B cell (primary cell): ENCODE measurements at regions not wholly inside any gene's neighbourhood (a gene's known extent, or its start where the extent isn't known, plus 50 kb on each side); places are given as distances from the start of the nearest gene placed in this dataset.

Source experiments
- ATAC-seq: fragments of 200-7000 bp; cut with Tn5 transposase; one replicate; pipeline ENCODE4 v1.10.0; 2021; ENCODE audit warnings: low read depth, mild to moderate bottlenecking, moderate number of reproducible peaks, moderate library complexity
- CTCF ChIA-PET: fragments of 350-600 bp; sonication (Branson Sonifier 250); formaldehyde crosslinking; loops from one replicate; lab custom pipeline; 2021; ENCODE audit warnings: antibody characterized with exemption, inconsistent platforms; lab: Charles Lee
- POLR2A ChIA-PET: fragments of 350-600 bp; sonication (Branson Sonifier 250); formaldehyde crosslinking; loops from one replicate; lab custom pipeline; 2021; ENCODE audit warnings: antibody characterized with exemption; lab: Charles Lee
- DNase-seq: peaks from one replicate; pipeline ENCODE4 v3.0.0; 2013
- H2AFZ ChIP-seq: 2 replicates; pipeline ENCODE4 v1.6.1; 2012; ENCODE audit warnings: mild to moderate bottlenecking, low read depth, low read length; ENCODE audit not compliant: insufficient read depth, poor library complexity, severe bottlenecking
- H3K27ac ChIP-seq, 2 donors: 1 replicate in 1 of 2; 2 replicates in 1 of 2; pipeline ENCODE4 v1.5.1; 2012 to 2013; ENCODE audit warnings: low read length in 2 of 2, mild to moderate bottlenecking in 2 of 2, moderate library complexity in 1 of 2
- H3K27me3 ChIP-seq, 4 experiments: fragments of 200-600 bp in 1 of 4; sonication (generic) in 1 of 4; replicated peaks in 1 of 4; 1 replicate in 2 of 4; 2 replicates in 2 of 4; pipeline versions ENCODE4 v1.6.1 to v1.7.0; 2013 to 2016; ENCODE audit warnings: low read length in 3 of 4, mild to moderate bottlenecking in 2 of 4, mixed read lengths in 1 of 4, moderate library complexity in 1 of 4; ENCODE audit not compliant: insufficient read depth in 4 of 4, control insufficient read depth in 3 of 4; ENCODE audit errors: control extremely low read depth in 1 of 4
- H3K36me3 ChIP-seq, 2 experiments: replicated peaks in 1 of 2; 1 replicate in 1 of 2; 2 replicates in 1 of 2; pipeline versions ENCODE4 v1.6.1 to v1.7.1; 2013; ENCODE audit warnings: low read length in 1 of 2; ENCODE audit not compliant: insufficient read depth in 2 of 2, control insufficient read depth in 1 of 2; ENCODE audit errors: control extremely low read depth in 1 of 2, extremely low read depth in 1 of 2
- H3K4me1 ChIP-seq, 2 donors: fragments of 200-600 bp in 1 of 2; sonication (generic) in 1 of 2; 1 replicate in 1 of 2; 2 replicates in 1 of 2; pipeline versions ENCODE4 v1.5.1 to v1.6.1; 2013 to 2017; ENCODE audit warnings: low read length in 2 of 2; ENCODE audit not compliant: control insufficient read depth in 2 of 2, insufficient read depth in 2 of 2
- H3K4me2 ChIP-seq: replicated peaks from 2 replicates; pipeline ENCODE3; 2012; ENCODE audit warnings: mild to moderate bottlenecking, low read depth, low read length; ENCODE audit not compliant: poor library complexity, severe bottlenecking
- H3K4me3 ChIP-seq, 5 experiments: fragments of 200-600 bp in 1 of 5; sonication (generic) in 1 of 5; 1 replicate in 3 of 5; 2 replicates in 2 of 5; pipeline versions ENCODE4 v1.5.1 to v1.7.0; 2011 to 2016; ENCODE audit warnings: low read length in 4 of 5, mild to moderate bottlenecking in 4 of 5, low read depth in 2 of 5, control low read depth in 1 of 5, moderate library complexity in 1 of 5; ENCODE audit not compliant: insufficient read depth in 1 of 5; ENCODE audit errors: control extremely low read depth in 1 of 5, extremely low read depth in 1 of 5
- H3K79me2 ChIP-seq: fragments of 200-600 bp; sonication (generic); one replicate; pipeline ENCODE4 v1.6.0; 2016; ENCODE audit warnings: low read length; ENCODE audit not compliant: control insufficient read depth, insufficient read depth
- H3K9ac ChIP-seq: fragments of 200-600 bp; sonication (generic); 2 replicates; pipeline ENCODE4 v1.6.1; 2017; ENCODE audit warnings: mild to moderate bottlenecking, low read length, moderate library complexity
- H3K9me3 ChIP-seq, 3 donors: one replicate each; pipeline versions ENCODE4 v1.6.1 to v1.7.1; 2013; ENCODE audit warnings: low read length in 2 of 3; ENCODE audit not compliant: control insufficient read depth in 2 of 3, insufficient read depth in 1 of 3; ENCODE audit errors: control extremely low read depth in 1 of 3
- H4K20me1 ChIP-seq: 2 replicates; pipeline ENCODE4 v1.6.0; 2012; ENCODE audit warnings: mild to moderate bottlenecking, low read length; ENCODE audit not compliant: insufficient read depth, control insufficient read depth, poor library complexity, severe bottlenecking
- H3K27ac Mint-ChIP-seq: one replicate; pipeline ENCODE4 v1.8.0; 2021; ENCODE audit warnings: mixed read lengths
- H3K27me3 Mint-ChIP-seq: one replicate; pipeline ENCODE4 v1.8.0; 2021; ENCODE audit warnings: mixed read lengths
- H3K4me1 Mint-ChIP-seq: one replicate; pipeline ENCODE4 v1.8.0; 2021; ENCODE audit warnings: mixed read lengths
- H3K4me3 Mint-ChIP-seq: one replicate; pipeline ENCODE4 v1.8.0; 2021; ENCODE audit warnings: mixed read lengths
- H3K9me3 Mint-ChIP-seq: one replicate; pipeline ENCODE4 v1.8.0; 2022; ENCODE audit warnings: mixed read lengths; ENCODE audit not compliant: insufficient read depth
- CTCF ChIP-seq: fragments of 200-600 bp; IDR thresholded peaks from one replicate; pipeline ENCODE4 v1.8.0; 2022; ENCODE audit warnings: antibody characterized with exemption, mild to moderate bottlenecking
- EZH2 ChIP-seq: IDR thresholded peaks from 2 replicates; pipeline ENCODE4 v1.6.1; 2012; ENCODE audit warnings: borderline replicate concordance, low read depth, mild to moderate bottlenecking, moderate library complexity, low read length; ENCODE audit not compliant: insufficient read depth, poor library complexity, severe bottlenecking
- WGBS: methylation state at CpG from one replicate; pipeline ENCODE4 v1.1.5; 2013; ENCODE audit warnings: missing lambda C conversion rate; ENCODE audit not compliant: insufficient coverage; 5-methylcytosine and 5-hydroxymethylcytosine counted together
- intact Hi-C: fragments of 100-400 bp; cut with micrococcal nuclease; formaldehyde crosslinking; loops from one replicate; pipeline ENCODE4 v1.10.0; 2022

- intact Hi-C loops = no loop called here
- no peak for ATAC-seq
- no peak overlapping the region for H3K9ac ChIP-seq
- no peak for TF ChIP-seq CTCF
- no peak for TF ChIP-seq EZH2
- POLR2A ChIA-PET = no interaction called here
- no peaks in the 10 kb centered on the region for H3K79me2 ChIP-seq
- H3K27ac ChIP-seq = no peak overlapping the region
- peaks cover 0 to 34% (median 11%) of the 10 kb centered on the region in 4 experiments for H3K27me3 ChIP-seq
- peaks cover 0 to 3% of the 10 kb centered on the region in 2 donors for H3K4me1 ChIP-seq
- Mint-ChIP-seq H3K27ac (no peak overlapping the region), H3K4me1 (peaks cover 8% of the 10 kb centered on the region), H3K27me3 (peaks cover 52% of the 10 kb centered on the region), H3K9me3 (peaks cover 3% of the 10 kb centered on the region), H3K4me3 (no peak overlapping the region)
- WGBS = 61% methylated on average over 6 of the region's 6 CpGs
- no peak overlapping the region for H3K4me3 ChIP-seq
- H2AFZ ChIP-seq = no peak overlapping the region
- H3K9me3 ChIP-seq = peaks cover 0 to 3% (median 2%) of the 10 kb centered on the region in 3 donors
- no peak overlapping the region for H3K4me2 ChIP-seq
- CTCF ChIA-PET = no interaction called here
- H3K36me3 ChIP-seq = no peaks in the 10 kb centered on the region
- no peaks in the 10 kb centered on the region for H4K20me1 ChIP-seq
- DNase-seq = no peak
Observed at GRCh38 chr3:10712121-10712520, 103.9 kb upstream of the SLC6A11 start.

DNA sequence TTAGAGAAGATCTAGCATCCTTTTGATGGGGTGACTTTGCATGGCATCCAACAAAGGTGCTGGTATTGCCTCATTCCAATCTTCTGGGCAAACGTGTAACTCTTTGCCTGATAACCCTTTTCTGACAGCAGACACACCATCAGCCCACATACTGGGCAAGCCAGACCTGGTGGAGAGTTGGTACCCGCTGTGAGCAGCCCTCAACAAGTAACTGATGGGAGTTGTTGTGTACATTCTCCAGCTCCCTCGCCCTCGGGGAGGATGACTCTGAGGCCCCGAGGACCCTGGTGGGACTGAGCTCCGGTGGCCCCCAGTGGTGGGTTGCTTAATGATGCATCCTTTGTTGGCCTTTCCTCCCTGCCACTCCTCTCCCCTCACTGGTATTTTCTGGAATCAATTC lies 102.4 kb upstream of the SLC6A11 start:
- Histone ChIP-seq H3K27me3 (peaks cover 0 to 25% (median 8%) of the 10 kb centered on the region in 4 experiments), H2AFZ (no peak overlapping the region), H3K36me3 (no peaks in the 10 kb centered on the region), H4K20me1 (no peaks in the 10 kb centered on the region), H3K9ac (no peak overlapping the region), H3K27ac (no peak overlapping the region), H3K79me2 (no peaks in the 10 kb centered on the region), H3K4me1 (no peaks in the 10 kb centered on the region), H3K4me3 (no peak overlapping the region), H3K4me2 (no peak overlapping the region), H3K9me3 (peaks cover 0 to 3% (median 2%) of the 10 kb centered on the region in 3 donors)
- Mint-ChIP-seq H3K9me3 (peaks cover 3% of the 10 kb centered on the region), H3K4me3 (no peak overlapping the region), H3K4me1 (peaks cover 4% of the 10 kb centered on the region), H3K27me3 (peaks cover 45% of the 10 kb centered on the region), H3K27ac (no peak overlapping the region)
- POLR2A ChIA-PET = no interaction called here
- ATAC-seq (no peak), DNase-seq (no peak)
- 80% methylated on average over 1 of the region's 6 CpGs for WGBS
- TF ChIP-seq EZH2 (no peak), CTCF (no peak)
- intact Hi-C loops = no loop called here
- CTCF ChIA-PET = no interaction called here
